A673 (cell line): ENCODE measurements at regions not wholly inside any gene's neighbourhood (a gene's known extent, or its start where the extent isn't known, plus 50 kb on each side); places are given as distances from the start of the nearest gene placed in this dataset.
A peak's percentile ranks its signal among the peaks of the same experiment; 100 is the strongest.

ENCODE experiments used
- BruUV-seq: library from RNA; stranded (reverse); fragments of 400-500 nt; replicated peaks from 2 replicates; lab custom pipeline; 2021; lab: Mats Ljungman, UMichigan
- CTCF ChIA-PET: fragments of 300-600 bp; sonication (Branson Sonifier 250); formaldehyde crosslinking; loops from one replicate; lab custom pipeline; 2022; ENCODE audit warnings: antibody characterized with exemption; lab: Charles Lee
- POLR2A ChIA-PET: fragments of 300-600 bp; sonication (Branson Sonifier 250); formaldehyde crosslinking; loops from one replicate; lab custom pipeline; 2022; ENCODE audit warnings: antibody characterized with exemption; ENCODE audit not compliant: low non-redundant PET; lab: Charles Lee
- DNase-seq: peaks from one replicate; pipeline ENCODE4 v3.0.0-alpha.2; 2015; ENCODE audit warnings: low spot score
- H3K27ac ChIP-seq: fragments of 200-600 bp; sonication (generic); 2 replicates; pipeline ENCODE4 v1.5.1; 2016; ENCODE audit warnings: mixed run types, low read depth, mild to moderate bottlenecking, mixed read lengths, antibody characterized with exemption, low read length; ENCODE audit not compliant: poor library complexity, severe bottlenecking
- H3K27me3 ChIP-seq: fragments of 200-600 bp; sonication (generic); replicated peaks from 2 replicates; pipeline ENCODE4 v1.6.1; 2017; ENCODE audit warnings: mixed run types, low read depth, mild to moderate bottlenecking, mixed read lengths, antibody characterized with exemption, low read length; ENCODE audit not compliant: insufficient read depth, poor library complexity
- H3K36me3 ChIP-seq: fragments of 200-600 bp; sonication (generic); 2 replicates; pipeline ENCODE4 v1.6.1; 2016; ENCODE audit warnings: mixed run types, mild to moderate bottlenecking, mixed read lengths, antibody characterized with exemption, low read length; ENCODE audit not compliant: insufficient read depth, poor library complexity, severe bottlenecking
- H3K4me1 ChIP-seq: fragments of 200-600 bp; sonication (generic); 2 replicates; pipeline ENCODE4 v1.6.1; 2017; ENCODE audit warnings: mixed run types, mild to moderate bottlenecking, mixed read lengths, antibody characterized with exemption, low read length; ENCODE audit not compliant: insufficient read depth, poor library complexity, severe bottlenecking
- H3K4me3 ChIP-seq: fragments of 200-600 bp; sonication (generic); 2 replicates; pipeline ENCODE4 v1.5.1; 2016; ENCODE audit warnings: low read depth, mixed run types, mild to moderate bottlenecking, mixed read lengths, low read length; ENCODE audit not compliant: poor library complexity, severe bottlenecking
- H3K9me3 ChIP-seq: fragments of 200-600 bp; sonication (generic); 2 replicates; pipeline ENCODE4 v1.6.1; 2016; ENCODE audit warnings: mixed run types, low read depth, mild to moderate bottlenecking, mixed read lengths, antibody characterized with exemption, low read length; ENCODE audit not compliant: poor library complexity, severe bottlenecking
- EZH2 ChIP-seq: fragments of 200-600 bp; sonication (generic); IDR thresholded peaks from 2 replicates; pipeline ENCODE4 v1.6.1; 2017; ENCODE audit warnings: borderline replicate concordance, low read depth, mild to moderate bottlenecking, mixed read lengths, antibody characterized with exemption, low read length; ENCODE audit not compliant: poor library complexity, severe bottlenecking
- intact Hi-C: fragments of 100-400 bp; cut with micrococcal nuclease; formaldehyde crosslinking; loops from one replicate; pipeline ENCODE4 v1.10.0; 2022; ENCODE audit not compliant: unreplicated experiment
- TF ChIP-seq, protein P1 (sequence below): fragments of 300-800, 200-600 bp; sonication (generic); conservative IDR thresholded peaks from 2 replicates; pipeline ENCODE4 v1.5.1; 2017; ENCODE audit warnings: low read depth, mild to moderate bottlenecking, antibody characterized with exemption, low read length, moderate library complexity, mixed read lengths

DNA sequence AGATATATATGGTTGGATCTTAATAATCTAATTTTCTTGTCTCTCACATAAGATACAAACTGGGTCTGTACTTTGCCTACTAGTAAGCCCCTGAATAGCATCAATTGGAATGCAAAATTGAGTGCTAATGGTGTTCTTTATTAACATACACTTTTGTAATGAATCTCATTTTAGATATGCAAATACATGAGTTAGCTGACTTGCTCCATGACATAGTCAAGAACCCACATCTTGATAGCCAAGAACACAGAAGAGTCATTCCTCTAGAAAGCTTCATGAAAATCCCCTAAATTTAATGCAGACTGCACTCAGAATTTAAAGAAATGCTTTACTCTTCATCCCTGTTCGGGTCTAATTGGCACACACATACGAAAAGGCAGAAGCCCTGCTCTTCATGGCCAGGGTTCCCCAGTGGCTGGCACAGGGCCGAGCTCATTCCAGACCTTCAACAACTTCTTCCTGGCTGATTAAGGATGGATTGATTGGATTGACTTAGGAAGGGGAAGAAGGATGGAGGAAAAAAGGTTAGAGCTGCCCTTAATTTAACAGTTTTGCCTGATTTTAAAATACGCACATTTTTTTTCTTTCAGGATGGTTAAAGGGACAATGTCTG, 431.1 kb upstream of the KLF6 start:
- Histone ChIP-seq H3K27ac (no peak overlapping the region), H3K4me1 (peaks cover 19% of the 10 kb centered on the region), H3K27me3 (no peaks in the 10 kb centered on the region), H3K9me3 (no peaks in the 10 kb centered on the region), H3K4me3 (no peak overlapping the region), H3K36me3 (no peaks in the 10 kb centered on the region)
- no peak for DNase-seq
- CTCF ChIA-PET: no interaction called here
- intact Hi-C loops: no loop called here
- BruUV-seq: no TSS peak
- no peak for TF ChIP-seq EZH2
- TF ChIP-seq, protein P1, sequence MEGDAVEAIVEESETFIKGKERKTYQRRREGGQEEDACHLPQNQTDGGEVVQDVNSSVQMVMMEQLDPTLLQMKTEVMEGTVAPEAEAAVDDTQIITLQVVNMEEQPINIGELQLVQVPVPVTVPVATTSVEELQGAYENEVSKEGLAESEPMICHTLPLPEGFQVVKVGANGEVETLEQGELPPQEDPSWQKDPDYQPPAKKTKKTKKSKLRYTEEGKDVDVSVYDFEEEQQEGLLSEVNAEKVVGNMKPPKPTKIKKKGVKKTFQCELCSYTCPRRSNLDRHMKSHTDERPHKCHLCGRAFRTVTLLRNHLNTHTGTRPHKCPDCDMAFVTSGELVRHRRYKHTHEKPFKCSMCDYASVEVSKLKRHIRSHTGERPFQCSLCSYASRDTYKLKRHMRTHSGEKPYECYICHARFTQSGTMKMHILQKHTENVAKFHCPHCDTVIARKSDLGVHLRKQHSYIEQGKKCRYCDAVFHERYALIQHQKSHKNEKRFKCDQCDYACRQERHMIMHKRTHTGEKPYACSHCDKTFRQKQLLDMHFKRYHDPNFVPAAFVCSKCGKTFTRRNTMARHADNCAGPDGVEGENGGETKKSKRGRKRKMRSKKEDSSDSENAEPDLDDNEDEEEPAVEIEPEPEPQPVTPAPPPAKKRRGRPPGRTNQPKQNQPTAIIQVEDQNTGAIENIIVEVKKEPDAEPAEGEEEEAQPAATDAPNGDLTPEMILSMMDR: no peak
- POLR2A ChIA-PET: no interaction called here

DNA sequence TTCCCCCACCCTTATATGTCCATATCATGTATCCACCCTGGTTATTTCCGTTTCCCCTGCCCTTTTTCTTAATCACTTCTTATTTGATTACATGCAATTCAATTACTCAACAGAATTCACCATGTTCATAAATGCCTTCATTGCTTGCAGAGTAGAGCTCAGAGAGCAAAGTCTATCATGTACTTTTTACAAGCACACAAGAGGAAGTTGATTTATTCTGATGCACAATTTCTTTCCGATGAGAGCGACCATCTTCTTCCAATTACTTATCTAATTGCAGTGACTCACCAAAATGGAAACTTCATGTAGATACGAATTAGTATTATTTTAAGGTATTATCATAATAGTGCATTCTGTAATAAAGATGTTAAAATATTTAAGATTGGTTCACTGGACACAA, 430.5 kb upstream of the KLF6 start:
- no peaks in the 10 kb centered on the region for H3K9me3 ChIP-seq
- no peak overlapping the region for H3K4me3 ChIP-seq
- ChIA-PET POLR2A (no interaction called here), CTCF (no interaction called here)
- H3K4me1 ChIP-seq: peaks cover 19% of the 10 kb centered on the region
- intact Hi-C loops: no loop called here
- no TSS peak for BruUV-seq
- H3K27ac ChIP-seq: no peak overlapping the region
- peak; percentile 40 for DNase-seq
- TF ChIP-seq EZH2: no peak
- no peaks in the 10 kb centered on the region for H3K27me3 ChIP-seq
- no peaks in the 10 kb centered on the region for H3K36me3 ChIP-seq

DNA sequence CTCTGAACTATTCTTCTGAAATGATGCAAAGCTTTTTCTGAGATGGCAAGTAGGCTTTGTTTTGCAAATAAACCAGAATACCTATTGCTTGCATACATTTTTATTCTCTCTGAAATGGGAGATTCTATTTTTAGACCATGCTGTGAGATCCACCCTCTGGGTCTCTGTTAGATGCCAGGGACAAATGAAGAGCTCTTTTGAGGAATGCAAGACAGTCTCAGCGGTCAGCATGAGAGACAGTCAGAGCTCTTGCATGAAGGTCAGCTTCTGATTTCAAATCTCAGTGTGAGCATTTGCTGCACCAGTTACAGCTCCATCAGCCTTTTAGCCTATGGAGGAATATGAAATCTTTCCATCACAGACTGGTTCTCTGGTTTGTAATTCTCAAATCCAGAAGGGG, 429.9 kb upstream of the KLF6 start:
- no peak overlapping the region for H3K27ac ChIP-seq
- ChIA-PET CTCF (no interaction called here), POLR2A (no interaction called here)
- DNase-seq: no peak
- no peaks in the 10 kb centered on the region for H3K36me3 ChIP-seq
- H3K9me3 ChIP-seq: no peaks in the 10 kb centered on the region
- peaks cover 19% of the 10 kb centered on the region for H3K4me1 ChIP-seq
- no TSS peak for BruUV-seq
- H3K4me3 ChIP-seq: no peak overlapping the region
- TF ChIP-seq, protein P1: no peak
- TF ChIP-seq EZH2: no peak
- intact Hi-C loops: no loop called here
- no peaks in the 10 kb centered on the region for H3K27me3 ChIP-seq

DNA sequence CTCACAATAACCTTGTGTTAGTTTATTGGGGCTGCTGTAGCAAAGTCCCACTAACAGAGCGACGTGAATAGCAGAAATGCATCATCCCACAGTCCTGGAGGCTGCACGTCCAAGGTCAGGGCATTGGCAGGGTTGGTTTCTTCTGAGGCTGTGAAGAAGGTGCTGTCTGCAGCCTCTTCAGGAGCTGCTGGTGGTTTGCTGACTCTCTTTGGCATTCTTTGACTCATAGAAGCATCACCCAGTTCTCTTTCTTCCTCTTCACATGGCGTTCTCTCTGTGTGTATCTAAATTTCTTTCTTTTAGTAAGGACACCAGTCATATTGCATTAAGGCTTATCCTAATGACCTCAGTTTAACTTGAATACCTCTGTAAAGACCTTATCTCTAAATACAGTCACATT, 428.4 kb upstream of the KLF6 start:
- intact Hi-C loops: no loop called here
- no peaks in the 10 kb centered on the region for H3K27me3 ChIP-seq
- ChIA-PET CTCF (no interaction called here), POLR2A (no interaction called here)
- H3K9me3 ChIP-seq: no peaks in the 10 kb centered on the region
- TF ChIP-seq EZH2: no peak
- TF ChIP-seq, protein P1: no peak
- no peak for DNase-seq
- no peak overlapping the region for H3K4me3 ChIP-seq
- no TSS peak for BruUV-seq
- H3K4me1 ChIP-seq: peaks cover 15% of the 10 kb centered on the region
- no peaks in the 10 kb centered on the region for H3K36me3 ChIP-seq
- H3K27ac ChIP-seq: no peak overlapping the region
